Gastroesophageal sphincter (tissue), 3 donors: ENCODE measurements at regions not wholly inside any gene's neighbourhood (a gene's known extent, or its start where the extent isn't known, plus 50 kb on each side); places are given as distances from the start of the nearest gene placed in this dataset.

Source experiments
- CTCF ChIP-seq, 4 experiments: fragments of 200-600 bp in 2 of 4; fragments of 450-650 bp in 2 of 4; sonication (generic) in 1 of 4; IDR thresholded peaks; one replicate each; pipeline ENCODE4 v1.5.1; 2017 to 2019; ENCODE audit warnings: antibody characterized with exemption in 4 of 4, mild to moderate bottlenecking in 2 of 4, moderate library complexity in 2 of 4
- EP300 ChIP-seq: sonication (generic); formaldehyde crosslinking; IDR thresholded peaks from one replicate; pipeline ENCODE4 v1.6.1; 2017; ENCODE audit warnings: antibody characterized with exemption, mild to moderate bottlenecking
- POLR2A ChIP-seq, 2 donors: fragments of 450-650 bp; IDR thresholded peaks; one replicate each; pipeline ENCODE4 v1.6.1; 2017; ENCODE audit warnings: antibody characterized with exemption in 2 of 2, mild to moderate bottlenecking in 2 of 2, moderate library complexity in 1 of 2
- POLR2AphosphoS5 ChIP-seq: sonication (generic); formaldehyde crosslinking; IDR thresholded peaks from one replicate; pipeline ENCODE4 v1.6.1; 2017; ENCODE audit warnings: antibody characterized with exemption

- TF ChIP-seq POLR2A (IDR thresholded peaks at IDR 0.05) (no peak), CTCF (IDR thresholded peaks at IDR 0.05) (no peak), EP300 (no peak), POLR2AphosphoS5 (no peak)
These were observed 293.7 kb upstream of the SULF2 start for GRCh38 chr20:48079028-48079427.
